ENCODE measurements at regions not wholly inside any gene's neighbourhood (a gene's known extent, or its start where the extent isn't known, plus 50 kb on each side); places are given as distances from the start of the nearest gene placed in this dataset.
A peak's percentile ranks its signal among the peaks of the same experiment; 100 is the strongest.

- no peak overlapping the region for H3K27ac Mint-ChIP-seq
- H3K4me3 Mint-ChIP-seq, result no peak overlapping the region
- H3K27me3 Mint-ChIP-seq, result no peaks in the 10 kb centered on the region
- no peak for DNase-seq
- H3K4me1 Mint-ChIP-seq, result no peaks in the 10 kb centered on the region
- no peaks in the 10 kb centered on the region for H3K27me3 ChIP-seq (ENCODE audit: control insufficient read depth, insufficient read depth, low read length)
- H3K9me3 Mint-ChIP-seq, result peaks cover 0 to 3% (median 0%) of the 10 kb centered on the region in 7 donors
- no peaks in the 10 kb centered on the region for H3K4me1 ChIP-seq (ENCODE audit: control insufficient read depth, insufficient read depth, low read length, poor library complexity, severe bottlenecking)
- H3K36me3 Mint-ChIP-seq, result no peaks in the 10 kb centered on the region
- no peaks in the 10 kb centered on the region for H3K9me3 ChIP-seq (ENCODE audit: control insufficient read depth in 2 of 2, low read length in 2 of 2)
- no peak overlapping the region for H3K27ac ChIP-seq (ENCODE audit: insufficient read depth, low read length, poor library complexity, severe bottlenecking)
- H3K36me3 ChIP-seq (ENCODE audit: control insufficient read depth, insufficient read depth, low read length), result no peaks in the 10 kb centered on the region
- no peak overlapping the region for H3K4me3 ChIP-seq (ENCODE audit: low read depth, low read length)
- ATAC-seq (ENCODE audit: low read depth in 2 of 2), result no peak
These were observed 68.1 kb upstream of the TSPAN11 start for GRCh38 chr12:30858471-30858870.

DNA sequence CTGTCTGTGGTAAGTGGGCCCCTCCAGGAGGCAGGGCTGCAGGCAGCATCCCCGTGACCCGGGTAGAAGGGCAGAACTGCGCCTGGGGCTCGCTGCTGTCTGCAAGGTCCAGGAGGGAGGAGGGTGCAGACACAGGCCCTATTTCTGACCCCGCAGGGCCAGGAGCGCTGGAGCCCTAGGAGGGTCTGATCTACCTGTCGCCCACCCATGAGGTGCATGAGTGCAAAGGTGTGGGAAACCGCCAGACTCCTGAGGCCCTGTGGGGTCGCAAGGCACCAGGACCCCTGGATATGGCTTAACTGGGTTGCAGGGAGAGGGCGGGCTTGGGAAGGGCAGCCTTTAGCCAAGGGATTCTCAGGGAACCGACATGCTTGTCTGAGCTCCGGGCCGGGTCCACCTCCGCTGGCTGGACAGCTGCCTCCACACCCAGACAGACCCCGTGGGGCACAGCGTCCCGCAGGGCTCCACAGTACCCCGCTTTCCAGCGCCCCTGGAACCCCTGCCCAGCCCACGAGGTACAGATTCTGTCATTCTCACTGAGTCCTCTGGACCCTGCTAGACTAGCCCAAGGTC lies 72.9 kb upstream of the TSPAN11 start:
- no peak for ATAC-seq (ENCODE audit: low read depth in 2 of 2)
- DNase-seq, result no peak
- no peaks in the 10 kb centered on the region for H3K36me3 Mint-ChIP-seq
- H3K27ac Mint-ChIP-seq, result no peak overlapping the region
- H3K4me3 Mint-ChIP-seq, result no peak overlapping the region
- H3K27ac ChIP-seq (ENCODE audit: insufficient read depth, low read length, poor library complexity, severe bottlenecking), result no peak overlapping the region
- no peaks in the 10 kb centered on the region for H3K9me3 ChIP-seq (ENCODE audit: control insufficient read depth in 2 of 2, low read length in 2 of 2)
- no peaks in the 10 kb centered on the region for H3K36me3 ChIP-seq (ENCODE audit: control insufficient read depth, insufficient read depth, low read length)
- no peaks in the 10 kb centered on the region for H3K4me1 ChIP-seq (ENCODE audit: control insufficient read depth, insufficient read depth, low read length, poor library complexity, severe bottlenecking)
- no peaks in the 10 kb centered on the region for H3K9me3 Mint-ChIP-seq
- peaks cover 5% of the 10 kb centered on the region for H3K27me3 Mint-ChIP-seq
- peaks cover 0 to 12% (median 7%) of the 10 kb centered on the region in 4 donors for H3K4me1 Mint-ChIP-seq
- no peaks in the 10 kb centered on the region for H3K27me3 ChIP-seq (ENCODE audit: control insufficient read depth, insufficient read depth, low read length)
- H3K4me3 ChIP-seq (ENCODE audit: low read depth, low read length), result no peak overlapping the region

DNA sequence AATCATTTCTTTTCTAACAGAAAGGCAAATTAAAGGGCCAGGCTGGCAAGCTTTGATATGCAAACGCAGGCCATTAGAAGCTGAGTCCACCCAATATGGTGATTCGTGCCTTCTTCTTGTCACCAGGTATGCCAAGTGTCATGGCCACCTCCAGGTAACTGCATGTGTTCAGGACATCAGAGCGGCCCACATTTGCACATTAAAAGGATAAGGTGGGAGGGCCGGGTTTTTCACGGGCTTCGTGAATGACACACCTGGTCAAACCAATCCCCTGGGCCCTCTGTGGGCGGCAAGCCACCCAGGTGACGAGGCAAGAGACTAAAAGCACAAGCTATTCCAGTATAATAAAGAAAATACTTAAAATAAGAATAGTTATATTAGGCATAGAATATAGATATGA lies 75.9 kb upstream of the TSPAN11 start:
- Histone ChIP-seq H3K9me3 (ENCODE audit: control insufficient read depth in 2 of 2, low read length in 2 of 2) (no peaks in the 10 kb centered on the region), H3K27ac (ENCODE audit: insufficient read depth, low read length, poor library complexity, severe bottlenecking) (peak overlapping the region; percentile 75), H3K27me3 (ENCODE audit: control insufficient read depth, insufficient read depth, low read length) (no peaks in the 10 kb centered on the region), H3K4me1 (ENCODE audit: control insufficient read depth, insufficient read depth, low read length, poor library complexity, severe bottlenecking) (no peaks in the 10 kb centered on the region), H3K4me3 (ENCODE audit: low read depth, low read length) (peak overlapping the region; percentile 86), H3K36me3 (ENCODE audit: control insufficient read depth, insufficient read depth, low read length) (no peaks in the 10 kb centered on the region)
- H3K27me3 Mint-ChIP-seq, result peaks cover 9% of the 10 kb centered on the region
- no peaks in the 10 kb centered on the region for H3K9me3 Mint-ChIP-seq
- H3K36me3 Mint-ChIP-seq, result no peaks in the 10 kb centered on the region
- H3K4me1 Mint-ChIP-seq, result peaks cover 0 to 12% (median 7%) of the 10 kb centered on the region in 4 donors
- H3K4me3 Mint-ChIP-seq, result no peak overlapping the region
- ATAC-seq (ENCODE audit: low read depth in 2 of 2) (no peak), DNase-seq (no peak)
- peak overlapping the region in 1 of 3 donors; percentile 65 for H3K27ac Mint-ChIP-seq

- Histone ChIP-seq H3K36me3 (ENCODE audit: control insufficient read depth, insufficient read depth, low read length) (no peaks in the 10 kb centered on the region), H3K27me3 (ENCODE audit: control insufficient read depth, insufficient read depth, low read length) (no peaks in the 10 kb centered on the region), H3K9me3 (ENCODE audit: control insufficient read depth in 2 of 2, low read length in 2 of 2) (no peaks in the 10 kb centered on the region), H3K4me1 (ENCODE audit: control insufficient read depth, insufficient read depth, low read length, poor library complexity, severe bottlenecking) (no peaks in the 10 kb centered on the region), H3K4me3 (ENCODE audit: low read depth, low read length) (no peak overlapping the region), H3K27ac (ENCODE audit: insufficient read depth, low read length, poor library complexity, severe bottlenecking) (no peak overlapping the region)
- Mint-ChIP-seq H3K27ac (peak overlapping the region in 1 of 3 donors; percentile 52), H3K4me3 (no peak overlapping the region), H3K27me3 (peaks cover 18% of the 10 kb centered on the region), H3K9me3 (no peaks in the 10 kb centered on the region), H3K36me3 (no peaks in the 10 kb centered on the region), H3K4me1 (peaks cover 0 to 12% (median 7%) of the 10 kb centered on the region in 4 donors)
- DNase-seq, result peak in 2 of 3 donors; percentile 58 to 84
- no peak for ATAC-seq (ENCODE audit: low read depth in 2 of 2)
These were observed 79.3 kb upstream of the TSPAN11 start for GRCh38 chr12:30847259-30847658.

GRCh38 chr12:30846776-30847175 lies 79.8 kb upstream of the TSPAN11 start:
- Mint-ChIP-seq H3K27me3 (peaks cover 18% of the 10 kb centered on the region), H3K9me3 (no peaks in the 10 kb centered on the region)

GRCh38 chr12:30845676-30846075 lies 80.9 kb upstream of the TSPAN11 start:
- Mint-ChIP-seq H3K9me3 (no peaks in the 10 kb centered on the region), H3K27ac (no peak overlapping the region), H3K4me1 (no peaks in the 10 kb centered on the region), H3K27me3 (peaks cover 18% of the 10 kb centered on the region), H3K4me3 (no peak overlapping the region), H3K36me3 (no peaks in the 10 kb centered on the region)
- ATAC-seq (ENCODE audit: low read depth in 2 of 2) (no peak), DNase-seq (no peak)
- no peaks in the 10 kb centered on the region for H3K9me3 ChIP-seq (ENCODE audit: control insufficient read depth in 2 of 2, low read length in 2 of 2)
- no peak overlapping the region for H3K27ac ChIP-seq (ENCODE audit: insufficient read depth, low read length, poor library complexity, severe bottlenecking)
- no peaks in the 10 kb centered on the region for H3K27me3 ChIP-seq (ENCODE audit: control insufficient read depth, insufficient read depth, low read length)
- no peak overlapping the region for H3K4me3 ChIP-seq (ENCODE audit: low read depth, low read length)
- H3K4me1 ChIP-seq (ENCODE audit: control insufficient read depth, insufficient read depth, low read length, poor library complexity, severe bottlenecking), result no peaks in the 10 kb centered on the region
- no peaks in the 10 kb centered on the region for H3K36me3 ChIP-seq (ENCODE audit: control insufficient read depth, insufficient read depth, low read length)

More at GRCh38 chr12:30846776-30847175, 79.8 kb upstream of the TSPAN11 start:
- ATAC-seq (ENCODE audit: low read depth in 2 of 2), result no peak
- H3K27ac ChIP-seq (ENCODE audit: insufficient read depth, low read length, poor library complexity, severe bottlenecking), result no peak overlapping the region
- Mint-ChIP-seq H3K4me3 (no peak overlapping the region), H3K36me3 (no peaks in the 10 kb centered on the region), H3K27ac (peak overlapping the region in 1 of 3 donors; percentile 52), H3K4me1 (peaks cover 0 to 8% (median 5%) of the 10 kb centered on the region in 4 donors)
- H3K36me3 ChIP-seq (ENCODE audit: control insufficient read depth, insufficient read depth, low read length), result no peaks in the 10 kb centered on the region
- no peaks in the 10 kb centered on the region for H3K27me3 ChIP-seq (ENCODE audit: control insufficient read depth, insufficient read depth, low read length)
- no peak for DNase-seq
- H3K4me1 ChIP-seq (ENCODE audit: control insufficient read depth, insufficient read depth, low read length, poor library complexity, severe bottlenecking), result no peaks in the 10 kb centered on the region
- no peak overlapping the region for H3K4me3 ChIP-seq (ENCODE audit: low read depth, low read length)
- H3K9me3 ChIP-seq (ENCODE audit: control insufficient read depth in 2 of 2, low read length in 2 of 2), result no peaks in the 10 kb centered on the region

DNA sequence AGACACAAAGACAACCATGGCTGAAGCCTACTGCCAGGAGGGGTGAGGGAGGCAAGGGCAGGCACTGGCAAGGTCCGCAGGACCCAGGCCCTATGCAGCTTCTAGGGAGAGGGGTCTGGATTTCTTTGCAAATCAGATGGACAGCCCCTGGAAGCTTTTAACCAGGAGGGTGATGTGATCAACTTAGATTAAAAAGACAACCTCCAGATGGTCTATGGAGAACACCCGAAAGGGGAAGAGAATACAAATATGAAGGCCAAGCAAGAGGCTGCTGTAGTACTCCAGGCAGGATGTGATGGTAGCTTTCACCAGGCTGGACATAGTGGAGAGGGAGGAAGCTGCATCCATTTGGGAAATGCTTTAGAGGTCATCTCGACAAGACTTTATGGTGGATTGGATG lies 83.3 kb upstream of the TSPAN11 start:
- Mint-ChIP-seq H3K4me1 (no peaks in the 10 kb centered on the region), H3K9me3 (peaks cover 0 to 2% (median 0%) of the 10 kb centered on the region in 7 donors), H3K4me3 (no peak overlapping the region), H3K36me3 (no peaks in the 10 kb centered on the region), H3K27me3 (peaks cover 9% of the 10 kb centered on the region), H3K27ac (peak overlapping the region in 1 of 3 donors; percentile 39)
- no peaks in the 10 kb centered on the region for H3K4me1 ChIP-seq (ENCODE audit: control insufficient read depth, insufficient read depth, low read length, poor library complexity, severe bottlenecking)
- H3K9me3 ChIP-seq (ENCODE audit: control insufficient read depth in 2 of 2, low read length in 2 of 2), result no peaks in the 10 kb centered on the region
- DNase-seq, result no peak
- H3K36me3 ChIP-seq (ENCODE audit: control insufficient read depth, insufficient read depth, low read length), result no peaks in the 10 kb centered on the region
- no peak overlapping the region for H3K4me3 ChIP-seq (ENCODE audit: low read depth, low read length)
- H3K27ac ChIP-seq (ENCODE audit: insufficient read depth, low read length, poor library complexity, severe bottlenecking), result no peak overlapping the region
- ATAC-seq (ENCODE audit: low read depth in 2 of 2), result no peak
- no peaks in the 10 kb centered on the region for H3K27me3 ChIP-seq (ENCODE audit: control insufficient read depth, insufficient read depth, low read length)

DNA sequence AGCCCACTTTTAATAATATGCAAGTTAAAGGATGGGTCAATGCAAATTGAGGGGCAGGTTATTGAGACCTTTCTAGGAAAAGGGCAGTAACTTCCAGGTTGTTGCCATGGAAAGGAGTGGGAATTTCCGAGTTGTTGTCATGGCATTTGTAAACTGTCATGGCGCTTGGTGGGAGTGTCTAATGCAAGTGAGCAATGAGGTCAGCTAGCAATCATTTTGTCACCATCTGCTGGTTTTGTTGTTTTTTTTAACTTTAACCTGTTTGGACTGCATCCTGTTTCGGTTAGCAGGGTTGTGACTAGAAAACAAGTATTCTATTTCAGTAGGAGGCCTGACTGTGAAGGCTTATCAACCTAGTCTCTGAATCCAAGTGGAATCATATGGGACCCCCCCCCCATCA lies 85.8 kb upstream of the TSPAN11 start:
- Mint-ChIP-seq H3K4me1 (no peaks in the 10 kb centered on the region), H3K9me3 (peaks cover 0 to 2% (median 0%) of the 10 kb centered on the region in 7 donors), H3K4me3 (no peak overlapping the region), H3K36me3 (no peaks in the 10 kb centered on the region), H3K27me3 (peaks cover 9% of the 10 kb centered on the region), H3K27ac (no peak overlapping the region)
- ATAC-seq (ENCODE audit: low read depth in 2 of 2) (no peak), DNase-seq (no peak)
- Histone ChIP-seq H3K36me3 (ENCODE audit: control insufficient read depth, insufficient read depth, low read length) (no peaks in the 10 kb centered on the region), H3K4me3 (ENCODE audit: low read depth, low read length) (no peak overlapping the region), H3K9me3 (ENCODE audit: control insufficient read depth in 2 of 2, low read length in 2 of 2) (no peaks in the 10 kb centered on the region), H3K4me1 (ENCODE audit: control insufficient read depth, insufficient read depth, low read length, poor library complexity, severe bottlenecking) (no peaks in the 10 kb centered on the region), H3K27me3 (ENCODE audit: control insufficient read depth, insufficient read depth, low read length) (no peaks in the 10 kb centered on the region), H3K27ac (ENCODE audit: insufficient read depth, low read length, poor library complexity, severe bottlenecking) (no peak overlapping the region)
